ENCODE measurements at regions not wholly inside any gene's neighbourhood (a gene's known extent, or its start where the extent isn't known, plus 50 kb on each side); places are given as distances from the start of the nearest gene placed in this dataset.

GRCh38 chr3:115478359-115478758 lies 145.0 kb upstream of the GAP43 start:
- DNase-seq: peak; percentile 18

- no peak for DNase-seq
These were observed 136.4 kb upstream of the GAP43 start for GRCh38 chr3:115486880-115487279.

GRCh38 chr3:115487968-115488367 lies 135.3 kb upstream of the GAP43 start:
- no peak for DNase-seq

- no peak for DNase-seq
These were observed 134.9 kb upstream of the GAP43 start for GRCh38 chr3:115488409-115488808.

- DNase-seq: no peak
These were observed 128.5 kb upstream of the GAP43 start for GRCh38 chr3:115494826-115495225.

GRCh38 chr3:115498421-115498820 lies 124.9 kb upstream of the GAP43 start:
- DNase-seq: no peak

- no peak for DNase-seq
These were observed 124.4 kb upstream of the GAP43 start for GRCh38 chr3:115498898-115499297.

GRCh38 chr3:115499666-115500065 lies 123.6 kb upstream of the GAP43 start:
- DNase-seq: no peak

- no peak for DNase-seq
These were observed 122.5 kb upstream of the GAP43 start for GRCh38 chr3:115500795-115501194.

GRCh38 chr3:115502128-115502527 lies 121.2 kb upstream of the GAP43 start:
- no peak for DNase-seq

- no peak for DNase-seq
These were observed 119.9 kb upstream of the GAP43 start for GRCh38 chr3:115503394-115503793.

- no peak for DNase-seq
These were observed 114.7 kb upstream of the GAP43 start for GRCh38 chr3:115508562-115508961.

- DNase-seq: peak; percentile 19
These were observed 110.5 kb upstream of the GAP43 start for GRCh38 chr3:115512565-115513415.

- no peak for DNase-seq
These were observed 109.9 kb upstream of the GAP43 start for GRCh38 chr3:115513416-115513800.

GRCh38 chr3:115517457-115518050 lies 105.8 kb upstream of the GAP43 start:
- DNase-seq: no peak

GRCh38 chr3:115518100-115518852 lies 105.0 kb upstream of the GAP43 start:
- peak; percentile 81 for DNase-seq

- DNase-seq: no peak
These were observed 103.1 kb upstream of the GAP43 start for GRCh38 chr3:115520241-115520640.

GRCh38 chr3:115520651-115521245 lies 102.6 kb upstream of the GAP43 start:
- no peak for DNase-seq

GRCh38 chr3:115523458-115523857 lies 99.9 kb upstream of the GAP43 start:
- peak; percentile 22 for DNase-seq

- DNase-seq: no peak
These were observed 98.8 kb upstream of the GAP43 start for GRCh38 chr3:115524549-115524948.

GRCh38 chr3:115525731-115526130 lies 97.6 kb upstream of the GAP43 start:
- no peak for DNase-seq

- DNase-seq: no peak
These were observed 90.1 kb upstream of the GAP43 start for GRCh38 chr3:115533218-115533617.

GRCh38 chr3:115536171-115536570 lies 87.1 kb upstream of the GAP43 start:
- no peak for DNase-seq
